Lung (tissue), 11 donors: ENCODE measurements at regions not wholly inside any gene's neighbourhood (a gene's known extent, or its start where the extent isn't known, plus 50 kb on each side); places are given as distances from the start of the nearest gene placed in this dataset.

Experiments
- ATAC-seq: fragments of 200-7000 bp; cut with Tn5 transposase; one replicate; pipeline ENCODE4 v1.9.1; 2020; ENCODE audit warnings: moderate number of reproducible peaks; ENCODE audit not compliant: insufficient read depth, low FRiP score
- DNase-seq, 3 donors: peaks; one replicate each; pipeline ENCODE4 v3.0.0-alpha.2; 2013 to 2017
- H3K27ac ChIP-seq, 2 donors: one replicate each; pipeline ENCODE4 v1.5.1; 2013; ENCODE audit warnings: mild to moderate bottlenecking in 2 of 2, moderate library complexity in 2 of 2, control low read depth in 1 of 2, inconsistent platforms in 1 of 2, low read depth in 1 of 2, low read length in 1 of 2
- H3K27me3 ChIP-seq, 3 donors: one replicate each; pipeline ENCODE4 v1.5.1; 2013; ENCODE audit warnings: low read length in 2 of 3; ENCODE audit not compliant: control insufficient read depth in 3 of 3, insufficient read depth in 3 of 3
- H3K36me3 ChIP-seq, 4 donors: one replicate each; pipeline ENCODE4 v1.5.1; 2013; ENCODE audit warnings: low read length in 4 of 4, mild to moderate bottlenecking in 1 of 4, moderate library complexity in 1 of 4; ENCODE audit not compliant: control insufficient read depth in 4 of 4, insufficient read depth in 4 of 4
- H3K4me1 ChIP-seq, 5 donors: one replicate each; pipeline ENCODE4 v1.5.1; 2013; ENCODE audit warnings: low read length in 5 of 5, mild to moderate bottlenecking in 2 of 5, moderate library complexity in 1 of 5; ENCODE audit not compliant: control insufficient read depth in 5 of 5, insufficient read depth in 5 of 5
- H3K4me3 ChIP-seq: one replicate; pipeline ENCODE4 v1.5.1; 2013; ENCODE audit warnings: mild to moderate bottlenecking, control low read depth, moderate library complexity
- H3K9ac ChIP-seq, 2 donors: one replicate each; pipeline ENCODE4 v1.5.1; 2013; ENCODE audit warnings: low read length in 2 of 2, control low read depth in 1 of 2; ENCODE audit not compliant: insufficient read depth in 1 of 2
- H3K9me3 ChIP-seq, 4 donors: one replicate each; pipeline ENCODE4 v1.5.1; 2013; ENCODE audit warnings: low read length in 3 of 4, mild to moderate bottlenecking in 1 of 4, moderate library complexity in 1 of 4; ENCODE audit not compliant: control insufficient read depth in 4 of 4, insufficient read depth in 3 of 4
- WGBS, 2 donors: extraction: QIAGEN DNeasy Blood & Tissue Kit; methylation state at CpG; one replicate each; pipeline ENCODE4 v1.1.7; 2013; 5-methylcytosine and 5-hydroxymethylcytosine counted together
- TF ChIP-seq, protein P1 (sequence below): IDR thresholded peaks from 2 replicates; pipeline ENCODE4 v1.5.1; 2012; ENCODE audit warnings: mild to moderate bottlenecking; ENCODE audit errors: control extremely low read depth, extremely low read depth
- donor health status: control.
- donor health status: control.
- donor health status: Bipolar disorder and iron deficiency.
- donor health status: healthy.
- donor health status: DM: yes; HTN: yes; CAD: no.

DNA sequence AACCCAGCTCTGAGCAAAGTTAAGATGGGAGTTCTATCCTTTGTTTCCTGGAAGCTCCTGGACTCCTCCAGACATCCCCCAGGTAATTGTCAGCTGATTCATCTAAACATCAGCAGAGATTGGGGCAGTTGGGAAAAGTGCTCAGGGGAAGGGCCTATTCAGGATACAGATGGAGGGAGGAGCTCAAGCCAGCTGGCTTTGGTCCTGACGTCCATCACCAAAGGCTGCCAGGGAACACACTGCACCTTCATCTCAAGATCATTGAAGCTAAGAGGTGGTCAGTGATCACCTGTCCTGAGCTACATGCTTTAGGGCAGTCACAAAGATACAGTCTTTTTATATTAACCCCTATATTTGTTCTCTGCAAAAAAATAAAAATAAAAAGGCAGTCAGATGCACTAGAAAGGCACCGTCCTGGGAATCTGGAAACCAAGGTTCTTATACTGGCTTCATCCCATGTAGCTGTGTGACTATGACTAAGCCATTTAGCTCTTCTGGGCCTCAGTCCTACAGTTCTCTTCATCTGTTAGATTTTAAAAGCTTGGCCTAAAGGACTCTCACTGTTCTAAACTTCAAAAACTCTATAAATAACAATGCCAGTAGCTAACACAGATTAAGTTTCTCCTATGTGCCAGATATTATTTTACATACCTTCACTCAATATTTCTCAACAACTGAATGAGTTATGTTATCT, 446.5 kb downstream of the BCL11A start:
- no peak for ATAC-seq
- no peaks in the 10 kb centered on the region for H3K9me3 ChIP-seq
- no peak for DNase-seq
- TF ChIP-seq, protein P1, sequence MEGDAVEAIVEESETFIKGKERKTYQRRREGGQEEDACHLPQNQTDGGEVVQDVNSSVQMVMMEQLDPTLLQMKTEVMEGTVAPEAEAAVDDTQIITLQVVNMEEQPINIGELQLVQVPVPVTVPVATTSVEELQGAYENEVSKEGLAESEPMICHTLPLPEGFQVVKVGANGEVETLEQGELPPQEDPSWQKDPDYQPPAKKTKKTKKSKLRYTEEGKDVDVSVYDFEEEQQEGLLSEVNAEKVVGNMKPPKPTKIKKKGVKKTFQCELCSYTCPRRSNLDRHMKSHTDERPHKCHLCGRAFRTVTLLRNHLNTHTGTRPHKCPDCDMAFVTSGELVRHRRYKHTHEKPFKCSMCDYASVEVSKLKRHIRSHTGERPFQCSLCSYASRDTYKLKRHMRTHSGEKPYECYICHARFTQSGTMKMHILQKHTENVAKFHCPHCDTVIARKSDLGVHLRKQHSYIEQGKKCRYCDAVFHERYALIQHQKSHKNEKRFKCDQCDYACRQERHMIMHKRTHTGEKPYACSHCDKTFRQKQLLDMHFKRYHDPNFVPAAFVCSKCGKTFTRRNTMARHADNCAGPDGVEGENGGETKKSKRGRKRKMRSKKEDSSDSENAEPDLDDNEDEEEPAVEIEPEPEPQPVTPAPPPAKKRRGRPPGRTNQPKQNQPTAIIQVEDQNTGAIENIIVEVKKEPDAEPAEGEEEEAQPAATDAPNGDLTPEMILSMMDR: no peak
- H3K4me1 ChIP-seq: no peaks in the 10 kb centered on the region
- WGBS, 2 donors: 73 to 81% methylated on average over 2 of the region's 2 CpGs
- no peaks in the 10 kb centered on the region for H3K27me3 ChIP-seq
- H3K9ac ChIP-seq: no peak overlapping the region
- H3K27ac ChIP-seq: peak overlapping the region in 1 of 2 donors; percentile 69
- H3K36me3 ChIP-seq: no peaks in the 10 kb centered on the region
- H3K4me3 ChIP-seq: no peak overlapping the region

DNA sequence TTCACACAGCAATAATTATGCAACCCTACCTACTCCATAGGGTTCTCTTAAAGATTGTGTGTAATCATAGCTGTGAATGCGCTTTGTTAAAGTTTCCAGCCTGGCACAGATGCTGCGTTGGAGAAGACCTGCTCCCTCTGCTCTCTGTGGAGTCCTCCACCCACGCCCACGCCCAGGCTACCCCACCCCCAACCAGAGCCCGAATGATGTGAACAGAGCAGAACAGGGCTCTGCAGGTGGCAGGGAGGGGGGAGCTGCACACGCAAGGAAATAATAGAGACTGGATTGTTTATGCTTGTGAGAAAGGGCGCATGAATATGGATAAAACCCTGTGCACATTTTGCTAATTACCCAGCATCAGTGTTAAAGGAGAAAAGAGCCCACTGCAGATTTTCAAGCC, 447.5 kb downstream of the BCL11A start:
- no peak overlapping the region for H3K27ac ChIP-seq
- no peaks in the 10 kb centered on the region for H3K4me1 ChIP-seq
- no peak for ATAC-seq
- no peak overlapping the region for H3K9ac ChIP-seq
- H3K4me3 ChIP-seq: no peak overlapping the region
- DNase-seq: no peak
- no peaks in the 10 kb centered on the region for H3K9me3 ChIP-seq
- TF ChIP-seq, protein P1: no peak
- H3K27me3 ChIP-seq: no peaks in the 10 kb centered on the region
- no peaks in the 10 kb centered on the region for H3K36me3 ChIP-seq
- WGBS, 2 donors: 82 to 83% methylated on average over 7 of the region's 7 CpGs

DNA sequence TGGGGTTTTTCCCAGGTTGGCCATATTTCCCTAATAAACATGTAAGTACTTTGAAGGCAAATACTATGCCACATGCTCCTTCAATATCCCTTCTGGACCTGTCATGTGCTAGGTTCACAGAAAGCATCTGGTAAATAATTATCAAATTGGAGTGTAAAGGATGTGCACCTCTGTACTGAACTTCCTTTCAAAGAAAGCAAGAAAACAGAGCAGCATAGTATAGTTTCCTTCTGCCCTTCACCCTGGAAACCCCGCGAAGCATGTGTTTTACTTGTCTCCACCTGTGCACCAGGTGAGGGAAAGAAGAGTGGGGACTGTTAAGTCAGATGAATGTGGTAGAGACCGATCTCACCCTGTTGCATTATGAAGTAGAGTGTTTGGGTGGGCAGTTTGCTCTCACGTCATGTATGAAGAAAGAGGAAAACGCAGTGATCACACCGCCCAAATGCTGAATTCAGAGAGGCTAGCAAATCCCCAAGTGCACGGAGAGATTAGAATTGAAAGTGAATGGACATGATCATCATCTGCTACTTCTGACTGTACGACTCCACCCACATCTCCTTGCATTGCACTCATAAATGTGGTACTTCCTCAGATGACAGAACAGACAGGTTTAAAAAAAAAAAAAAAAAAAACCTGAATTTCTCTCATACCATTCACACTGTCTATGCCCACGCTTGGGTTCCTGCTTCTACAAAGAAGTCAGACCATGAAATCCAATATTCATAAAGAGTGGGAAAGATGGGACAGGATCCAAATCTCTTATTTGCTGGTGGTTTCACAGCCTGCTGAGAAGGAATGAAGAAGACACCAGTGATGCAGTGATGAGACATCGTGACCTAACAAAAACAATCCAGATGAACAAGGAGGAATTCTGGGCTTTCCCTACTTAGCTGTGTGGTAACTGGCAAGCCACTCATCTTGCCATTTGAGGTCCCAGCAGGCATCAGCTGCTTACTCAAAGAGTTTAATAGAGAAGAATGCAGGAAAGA, 448.6 kb downstream of the BCL11A start:
- no peak for DNase-seq

More for the DNA sequence above, 448.6 kb downstream of the BCL11A start:
- no peaks in the 10 kb centered on the region for H3K4me1 ChIP-seq
- ATAC-seq: peak; percentile 11
- peaks cover 0 to 1% (median 0%) of the 10 kb centered on the region in 4 donors for H3K9me3 ChIP-seq
- WGBS, 2 donors: 38 to 62% methylated on average over 10 of the region's 10 CpGs
- H3K27me3 ChIP-seq: no peaks in the 10 kb centered on the region
- H3K36me3 ChIP-seq: no peaks in the 10 kb centered on the region
- TF ChIP-seq, protein P1: no peak
- H3K4me3 ChIP-seq: no peak overlapping the region
- H3K9ac ChIP-seq: no peak overlapping the region
- H3K27ac ChIP-seq: no peak overlapping the region
